ENCODE measurements at regions not wholly inside any gene's neighbourhood (a gene's known extent, or its start where the extent isn't known, plus 50 kb on each side); places are given as distances from the start of the nearest gene placed in this dataset.

- TF ChIP-seq CTCF (conservative IDR thresholded peaks at IDR 0.05 in 1 of 2, IDR thresholded peaks at IDR 0.05 in 1 of 2; ENCODE audit: low read depth in 1 of 2, low read length in 2 of 2), result no peak
- TF ChIP-seq EZH2 (IDR thresholded peaks at IDR 0.05; ENCODE audit: low read length, missing control alignments), result no peak
- H3K4me2 ChIP-seq (ENCODE audit: extremely low read depth, insufficient read depth, low read length), result peak overlapping the region; percentile 25
- no peak overlapping the region for H3K27ac ChIP-seq (ENCODE audit: insufficient read depth, low read length)
- no peak for DNase-seq (ENCODE audit: low read depth in 2 of 2)
- H3K79me2 ChIP-seq (ENCODE audit: control insufficient read depth, insufficient read depth, low read length), result no peaks in the 10 kb centered on the region
- no peaks in the 10 kb centered on the region for H3K9me3 ChIP-seq (ENCODE audit: control insufficient read depth, insufficient read depth, low read depth, low read length)
- no peak overlapping the region for H3K9ac ChIP-seq (ENCODE audit: insufficient read depth, low read length)
- H4K20me1 ChIP-seq (ENCODE audit: control insufficient read depth, extremely low read depth, insufficient read depth, low read length), result no peaks in the 10 kb centered on the region
- no peaks in the 10 kb centered on the region for H3K4me1 ChIP-seq (ENCODE audit: control insufficient read depth, extremely low read depth, insufficient read depth, low read length)
- H2AFZ ChIP-seq (ENCODE audit: low read length), result no peak overlapping the region
- H3K4me3 ChIP-seq (replicated peaks in 1 of 4; ENCODE audit: control extremely low read depth in 1 of 4, insufficient read depth in 1 of 4, low read depth in 3 of 4, low read length in 4 of 4), result no peak overlapping the region
- H3K36me3 ChIP-seq (ENCODE audit: control insufficient read depth, insufficient read depth, low read length), result no peaks in the 10 kb centered on the region
- H3K27me3 ChIP-seq (ENCODE audit: control insufficient read depth, insufficient read depth, low read length), result no peaks in the 10 kb centered on the region
Measured at GRCh38 chr5:8396246-8396645, 527.3 kb downstream of the MTRR start.

GRCh38 chr5:8396756-8397155, 527.8 kb downstream of the MTRR start:
- Histone ChIP-seq H3K36me3 (ENCODE audit: control insufficient read depth, insufficient read depth, low read length) (no peaks in the 10 kb centered on the region), H3K79me2 (ENCODE audit: control insufficient read depth, insufficient read depth, low read length) (no peaks in the 10 kb centered on the region), H3K4me2 (ENCODE audit: extremely low read depth, insufficient read depth, low read length) (peak overlapping the region; percentile 20), H3K9me3 (ENCODE audit: control insufficient read depth, insufficient read depth, low read depth, low read length) (no peaks in the 10 kb centered on the region), H4K20me1 (ENCODE audit: control insufficient read depth, extremely low read depth, insufficient read depth, low read length) (no peaks in the 10 kb centered on the region), H3K4me3 (replicated peaks in 1 of 4; ENCODE audit: control extremely low read depth in 1 of 4, insufficient read depth in 1 of 4, low read depth in 3 of 4, low read length in 4 of 4) (no peak overlapping the region), H2AFZ (ENCODE audit: low read length) (no peak overlapping the region), H3K27ac (ENCODE audit: insufficient read depth, low read length) (no peak overlapping the region), H3K27me3 (ENCODE audit: control insufficient read depth, insufficient read depth, low read length) (no peaks in the 10 kb centered on the region), H3K4me1 (ENCODE audit: control insufficient read depth, extremely low read depth, insufficient read depth, low read length) (no peaks in the 10 kb centered on the region), H3K9ac (ENCODE audit: insufficient read depth, low read length) (no peak overlapping the region)
- DNase-seq (ENCODE audit: low read depth in 2 of 2), result peak; percentile 19 to 21
- TF ChIP-seq CTCF (conservative IDR thresholded peaks at IDR 0.05 in 1 of 2, IDR thresholded peaks at IDR 0.05 in 1 of 2; ENCODE audit: low read depth in 1 of 2, low read length in 2 of 2) (no peak), EZH2 (IDR thresholded peaks at IDR 0.05; ENCODE audit: low read length, missing control alignments) (no peak)

GRCh38 chr5:8399471-8399870, 530.5 kb downstream of the MTRR start:
- no peak overlapping the region for H3K9ac ChIP-seq (ENCODE audit: insufficient read depth, low read length)
- H3K9me3 ChIP-seq (ENCODE audit: control insufficient read depth, insufficient read depth, low read depth, low read length), result no peaks in the 10 kb centered on the region
- no peaks in the 10 kb centered on the region for H3K36me3 ChIP-seq (ENCODE audit: control insufficient read depth, insufficient read depth, low read length)
- H3K4me2 ChIP-seq (ENCODE audit: extremely low read depth, insufficient read depth, low read length), result no peak overlapping the region
- H2AFZ ChIP-seq (ENCODE audit: low read length), result no peak overlapping the region
- no peaks in the 10 kb centered on the region for H4K20me1 ChIP-seq (ENCODE audit: control insufficient read depth, extremely low read depth, insufficient read depth, low read length)
- no peaks in the 10 kb centered on the region for H3K27me3 ChIP-seq (ENCODE audit: control insufficient read depth, insufficient read depth, low read length)
- H3K4me3 ChIP-seq (replicated peaks in 1 of 4; ENCODE audit: control extremely low read depth in 1 of 4, insufficient read depth in 1 of 4, low read depth in 3 of 4, low read length in 4 of 4), result no peak overlapping the region
- no peak for DNase-seq (ENCODE audit: low read depth in 2 of 2)
- no peak overlapping the region for H3K27ac ChIP-seq (ENCODE audit: insufficient read depth, low read length)
- TF ChIP-seq EZH2 (IDR thresholded peaks at IDR 0.05; ENCODE audit: low read length, missing control alignments) (no peak), CTCF (conservative IDR thresholded peaks at IDR 0.05 in 1 of 2, IDR thresholded peaks at IDR 0.05 in 1 of 2; ENCODE audit: low read depth in 1 of 2, low read length in 2 of 2) (no peak)
- H3K79me2 ChIP-seq (ENCODE audit: control insufficient read depth, insufficient read depth, low read length), result no peaks in the 10 kb centered on the region
- no peaks in the 10 kb centered on the region for H3K4me1 ChIP-seq (ENCODE audit: control insufficient read depth, extremely low read depth, insufficient read depth, low read length)

Measured in fibroblast of lung (primary cell).